Type B pancreatic cell (in vitro differentiated cells): ENCODE measurements at regions not wholly inside any gene's neighbourhood (a gene's known extent, or its start where the extent isn't known, plus 50 kb on each side); places are given as distances from the start of the nearest gene placed in this dataset.

ENCODE experiments used
- DNase-seq: peaks from one replicate; pipeline ENCODE4 v3.0.0; 2021; ENCODE audit warnings: mixed read lengths; ENCODE audit not compliant: unreplicated experiment; ENCODE audit errors: extremely low spot score
- H3K27ac Mint-ChIP-seq: 2 replicates; pipeline ENCODE4 v1.8.0; 2021; ENCODE audit warnings: mild to moderate bottlenecking, mixed read lengths
- H3K27me3 Mint-ChIP-seq: 2 replicates; pipeline ENCODE4 v1.8.0; 2021; ENCODE audit warnings: mixed read lengths
- H3K36me3 Mint-ChIP-seq: 2 replicates; pipeline ENCODE4 v1.8.0; 2021; ENCODE audit warnings: mixed read lengths
- H3K4me1 Mint-ChIP-seq: one replicate; pipeline ENCODE4 v1.8.0; 2021; ENCODE audit warnings: mixed read lengths; ENCODE audit not compliant: unreplicated experiment
- H3K4me3 Mint-ChIP-seq: 2 replicates; pipeline ENCODE4 v1.8.0; 2021; ENCODE audit warnings: mild to moderate bottlenecking, mixed read lengths
- H3K9me3 Mint-ChIP-seq: 2 replicates; pipeline ENCODE4 v1.8.0; 2021; ENCODE audit warnings: mixed read lengths
- TF ChIP-seq, protein P1 (sequence below): fragments of 200-600 bp; sonication (generic); conservative IDR thresholded peaks from 2 replicates; pipeline ENCODE4 v1.5.0; 2021; ENCODE audit warnings: antibody characterized with exemption, mild to moderate bottlenecking

DNA sequence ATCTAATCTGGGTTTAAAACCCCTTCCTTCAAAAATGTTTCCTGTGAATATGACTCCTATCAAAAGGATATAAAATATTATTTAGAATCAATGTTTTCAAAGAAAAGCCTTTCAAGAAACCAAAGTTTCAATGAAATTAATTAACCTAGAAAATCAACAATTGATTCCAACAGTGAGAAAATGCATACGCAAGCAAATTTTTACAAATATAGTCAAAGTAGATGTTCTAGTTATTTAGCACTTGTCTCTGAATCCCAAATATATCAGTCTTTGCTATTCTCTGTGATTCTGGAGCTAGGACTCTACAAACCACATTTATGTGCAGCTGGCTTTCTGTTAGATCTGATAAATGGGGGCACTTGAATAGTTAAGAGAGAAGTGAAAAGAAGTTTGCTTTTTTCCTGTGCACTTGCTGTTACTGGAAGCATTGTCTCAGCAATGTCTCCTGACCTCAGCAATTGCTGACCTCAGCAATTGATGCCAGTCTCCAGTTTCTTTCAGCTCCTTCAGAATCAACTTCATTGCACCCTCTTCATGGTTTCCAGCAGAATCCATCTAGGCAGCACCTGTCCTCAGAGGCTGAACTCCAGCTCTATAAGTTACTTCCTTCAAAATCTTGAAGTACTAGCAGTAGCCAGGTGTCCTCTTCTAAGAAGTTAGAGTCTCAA is 879.9 kb upstream of the LRRN3 start:
- H3K9me3 Mint-ChIP-seq, result peaks cover 19% of the 10 kb centered on the region
- H3K4me3 Mint-ChIP-seq, result no peak overlapping the region
- H3K4me1 Mint-ChIP-seq, result peaks cover 2% of the 10 kb centered on the region
- TF ChIP-seq, protein P1, sequence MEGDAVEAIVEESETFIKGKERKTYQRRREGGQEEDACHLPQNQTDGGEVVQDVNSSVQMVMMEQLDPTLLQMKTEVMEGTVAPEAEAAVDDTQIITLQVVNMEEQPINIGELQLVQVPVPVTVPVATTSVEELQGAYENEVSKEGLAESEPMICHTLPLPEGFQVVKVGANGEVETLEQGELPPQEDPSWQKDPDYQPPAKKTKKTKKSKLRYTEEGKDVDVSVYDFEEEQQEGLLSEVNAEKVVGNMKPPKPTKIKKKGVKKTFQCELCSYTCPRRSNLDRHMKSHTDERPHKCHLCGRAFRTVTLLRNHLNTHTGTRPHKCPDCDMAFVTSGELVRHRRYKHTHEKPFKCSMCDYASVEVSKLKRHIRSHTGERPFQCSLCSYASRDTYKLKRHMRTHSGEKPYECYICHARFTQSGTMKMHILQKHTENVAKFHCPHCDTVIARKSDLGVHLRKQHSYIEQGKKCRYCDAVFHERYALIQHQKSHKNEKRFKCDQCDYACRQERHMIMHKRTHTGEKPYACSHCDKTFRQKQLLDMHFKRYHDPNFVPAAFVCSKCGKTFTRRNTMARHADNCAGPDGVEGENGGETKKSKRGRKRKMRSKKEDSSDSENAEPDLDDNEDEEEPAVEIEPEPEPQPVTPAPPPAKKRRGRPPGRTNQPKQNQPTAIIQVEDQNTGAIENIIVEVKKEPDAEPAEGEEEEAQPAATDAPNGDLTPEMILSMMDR, result no peak
- H3K27ac Mint-ChIP-seq, result no peak overlapping the region
- no peak for DNase-seq
- H3K27me3 Mint-ChIP-seq, result no peaks in the 10 kb centered on the region
- no peaks in the 10 kb centered on the region for H3K36me3 Mint-ChIP-seq

DNA sequence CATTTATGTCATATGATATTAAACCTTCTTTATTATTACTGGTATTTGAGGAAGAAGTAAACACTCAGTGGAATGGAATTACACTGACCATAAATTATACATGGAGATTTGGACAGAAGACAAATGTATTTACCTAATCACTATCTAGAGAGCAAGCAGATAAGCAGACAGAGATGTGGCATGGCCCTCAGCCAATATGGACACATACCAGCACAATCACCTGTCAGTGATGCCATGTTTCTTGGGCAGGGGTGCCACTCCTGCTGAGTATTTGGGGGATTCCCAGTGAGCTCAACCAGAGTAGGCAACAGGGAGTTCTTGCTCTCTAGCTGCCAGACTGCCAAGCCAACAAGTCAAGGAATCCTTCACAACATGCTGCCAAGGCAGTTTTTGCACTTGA is 866.3 kb upstream of the LRRN3 start:
- no peaks in the 10 kb centered on the region for H3K9me3 Mint-ChIP-seq
- no peak overlapping the region for H3K4me3 Mint-ChIP-seq
- no peaks in the 10 kb centered on the region for H3K36me3 Mint-ChIP-seq
- TF ChIP-seq, protein P1, result no peak
- H3K27ac Mint-ChIP-seq, result no peak overlapping the region
- no peaks in the 10 kb centered on the region for H3K27me3 Mint-ChIP-seq
- no peak for DNase-seq
- no peaks in the 10 kb centered on the region for H3K4me1 Mint-ChIP-seq

DNA sequence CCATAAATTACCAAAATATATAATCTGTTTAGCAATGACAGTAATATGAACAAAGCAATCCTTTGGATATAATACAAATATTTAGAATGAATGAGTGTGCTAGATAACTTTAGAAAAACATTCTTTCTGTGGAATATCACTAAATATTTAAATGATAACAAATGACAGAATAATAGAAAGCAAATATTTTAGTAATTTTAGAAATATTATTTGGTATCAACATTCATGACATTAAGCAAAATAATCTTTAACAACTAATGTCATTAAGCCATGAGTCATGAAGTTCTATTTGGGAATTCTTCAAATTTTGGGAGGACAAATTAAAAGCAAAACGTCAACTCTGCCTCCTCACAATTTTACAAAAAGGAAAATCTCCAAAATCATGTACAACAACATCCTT is 844.8 kb upstream of the LRRN3 start:
- Mint-ChIP-seq H3K36me3 (no peaks in the 10 kb centered on the region), H3K4me3 (no peak overlapping the region), H3K4me1 (no peaks in the 10 kb centered on the region), H3K9me3 (no peaks in the 10 kb centered on the region), H3K27me3 (no peaks in the 10 kb centered on the region), H3K27ac (no peak overlapping the region)
- TF ChIP-seq, protein P1, result no peak
- no peak for DNase-seq

DNA sequence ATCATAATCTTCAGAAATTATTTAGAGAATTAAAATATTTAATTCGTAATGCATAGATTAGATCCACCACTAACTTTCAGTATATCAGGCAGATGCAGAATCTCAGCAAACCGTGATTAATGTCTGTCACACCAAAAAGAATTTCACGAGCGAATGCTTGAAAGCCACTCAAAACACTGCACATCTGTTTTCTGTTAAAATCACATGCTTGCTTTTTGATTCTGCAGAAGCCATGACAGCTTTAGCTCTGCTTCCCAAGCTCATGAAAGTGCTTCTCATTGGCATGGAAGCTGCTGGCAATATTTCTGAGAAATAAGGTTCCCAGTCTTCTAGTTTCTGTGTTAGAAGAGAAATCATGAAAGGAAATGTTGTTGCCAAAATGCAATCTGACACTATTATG is 837.8 kb upstream of the LRRN3 start:
- H3K4me1 Mint-ChIP-seq, result no peaks in the 10 kb centered on the region
- no peak for DNase-seq
- no peak overlapping the region for H3K27ac Mint-ChIP-seq

DNA sequence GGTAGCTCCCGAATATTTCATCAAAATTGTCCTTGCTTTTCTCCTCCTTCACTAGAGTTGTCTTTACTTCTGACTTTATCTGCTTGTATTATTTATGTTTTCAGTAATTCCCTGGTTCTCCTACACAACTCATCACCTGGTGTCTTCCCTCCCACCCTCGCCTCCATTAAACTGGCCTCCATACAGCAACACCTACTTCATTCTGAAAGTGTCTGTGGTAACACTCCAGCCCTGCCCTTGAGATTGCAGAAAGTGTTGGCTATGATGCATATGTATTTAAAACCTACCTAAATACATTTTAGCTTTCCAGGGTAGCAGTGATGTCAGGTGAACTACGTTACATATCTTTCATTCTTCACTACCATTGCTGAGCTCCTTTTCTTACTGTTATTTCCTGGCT is 833.3 kb upstream of the LRRN3 start:
- DNase-seq, result no peak
- H3K4me1 Mint-ChIP-seq, result no peaks in the 10 kb centered on the region
- H3K4me3 Mint-ChIP-seq, result no peak overlapping the region
- no peaks in the 10 kb centered on the region for H3K9me3 Mint-ChIP-seq
- H3K36me3 Mint-ChIP-seq, result no peaks in the 10 kb centered on the region
- H3K27ac Mint-ChIP-seq, result no peak overlapping the region
- H3K27me3 Mint-ChIP-seq, result no peaks in the 10 kb centered on the region
- TF ChIP-seq, protein P1, result no peak

More for the DNA sequence above, 837.8 kb upstream of the LRRN3 start:
- TF ChIP-seq, protein P1, result no peak
- Mint-ChIP-seq H3K36me3 (no peaks in the 10 kb centered on the region), H3K27me3 (no peaks in the 10 kb centered on the region), H3K4me3 (no peak overlapping the region), H3K9me3 (no peaks in the 10 kb centered on the region)

DNA sequence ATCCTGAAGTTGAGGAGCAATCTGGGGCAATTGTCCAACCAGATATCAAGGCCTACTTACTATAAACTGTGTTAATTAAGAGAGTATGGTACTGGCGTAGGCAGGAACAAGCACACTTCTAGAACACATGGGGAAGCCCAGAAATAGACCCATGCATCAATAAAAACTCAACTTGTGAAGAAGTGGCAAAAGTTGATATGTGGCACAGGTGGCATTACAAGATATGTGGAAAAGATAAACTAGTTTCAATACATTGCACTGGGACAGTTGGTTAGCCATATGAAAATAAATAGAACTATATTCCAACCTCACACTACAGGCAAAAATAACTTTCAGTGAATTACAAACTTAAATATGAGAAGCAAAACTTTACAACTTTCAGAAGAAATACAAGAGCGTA is 828.7 kb upstream of the LRRN3 start:
- Mint-ChIP-seq H3K36me3 (no peaks in the 10 kb centered on the region), H3K4me1 (no peaks in the 10 kb centered on the region)
- TF ChIP-seq, protein P1, result no peak

More for the DNA sequence above, 828.7 kb upstream of the LRRN3 start:
- Mint-ChIP-seq H3K27me3 (no peaks in the 10 kb centered on the region), H3K4me3 (no peak overlapping the region), H3K9me3 (no peaks in the 10 kb centered on the region), H3K27ac (no peak overlapping the region)
- no peak for DNase-seq
